ENCODE measurements at regions not wholly inside any gene's neighbourhood (a gene's known extent, or its start where the extent isn't known, plus 50 kb on each side); places are given as distances from the start of the nearest gene placed in this dataset.

DNA sequence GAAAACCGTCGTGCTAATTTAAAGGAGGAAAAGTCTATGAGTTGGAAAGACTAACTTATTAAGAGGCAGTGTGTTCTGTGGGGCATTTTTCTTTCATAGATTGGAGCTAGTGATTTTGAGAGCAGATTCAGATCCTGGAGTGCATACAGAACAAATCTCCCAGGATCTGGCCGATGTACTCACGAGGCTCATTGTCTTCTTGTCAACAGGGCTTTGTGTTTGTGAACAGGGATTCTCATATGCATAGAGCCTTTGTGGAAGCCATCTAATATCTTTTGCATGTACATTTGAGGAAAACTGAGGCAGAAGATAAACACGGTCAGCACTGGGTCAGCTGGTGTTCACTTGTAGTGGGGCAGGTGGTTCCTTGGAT is 482.9 kb upstream of the TSHZ3 start:
- TF ChIP-seq CTCF (IDR thresholded peaks at IDR 0.05; ENCODE audit: low read depth, low read length, poor library complexity, severe bottlenecking) = no peak
- no peak for TF ChIP-seq EZH2phosphoT487 (IDR thresholded peaks at IDR 0.05; ENCODE audit: borderline replicate concordance, low read length)
